ENCODE measurements at regions not wholly inside any gene's neighbourhood (a gene's known extent, or its start where the extent isn't known, plus 50 kb on each side); places are given as distances from the start of the nearest gene placed in this dataset.

- no peak for DNase-seq
- no peaks in the 10 kb centered on the region for H3K27me3 ChIP-seq
- peaks cover 0 to 5% of the 10 kb centered on the region in 2 donors for H3K4me1 ChIP-seq
- H3K4me3 ChIP-seq (replicated peaks in 1 of 3) = no peak overlapping the region
- H3K27ac ChIP-seq = no peak overlapping the region
- intact Hi-C loops (cut with DNase I) = no loop called here
- WGBS, 2 donors = 100% methylated on average over 1 of the region's 1 CpG
- H3K36me3 ChIP-seq = no peaks in the 10 kb centered on the region
- H3K9me3 ChIP-seq = no peaks in the 10 kb centered on the region
- TF ChIP-seq POLR2A (IDR thresholded peaks at IDR 0.05) = no peak
- no peak for TF ChIP-seq CTCF (IDR thresholded peaks at IDR 0.05)
These were observed 175.4 kb upstream of the PELI2 start for GRCh38 chr14:55942826-55943225.

GRCh38 chr14:55944757-55945156, 173.5 kb upstream of the PELI2 start:
- H3K27ac ChIP-seq = no peak overlapping the region
- H3K27me3 ChIP-seq = no peaks in the 10 kb centered on the region
- 80 to 87% methylated on average over 3 of the region's 3 CpGs for WGBS, 2 donors
- intact Hi-C loops (cut with DNase I) = no loop called here
- H3K4me3 ChIP-seq (replicated peaks in 1 of 3) = no peak overlapping the region
- TF ChIP-seq CTCF (IDR thresholded peaks at IDR 0.05) (no peak), POLR2A (IDR thresholded peaks at IDR 0.05) (no peak)
- H3K36me3 ChIP-seq = no peaks in the 10 kb centered on the region
- H3K4me1 ChIP-seq = no peaks in the 10 kb centered on the region
- no peaks in the 10 kb centered on the region for H3K9me3 ChIP-seq
- DNase-seq = no peak

GRCh38 chr14:55946231-55946630, 172.0 kb upstream of the PELI2 start:
- intact Hi-C loops (cut with DNase I) = no loop called here
- no peaks in the 10 kb centered on the region for H3K36me3 ChIP-seq
- WGBS, 2 donors = 86 to 93% methylated on average over 2 of the region's 2 CpGs
- DNase-seq = no peak
- H3K27ac ChIP-seq = no peak overlapping the region
- no peaks in the 10 kb centered on the region for H3K27me3 ChIP-seq
- no peaks in the 10 kb centered on the region for H3K9me3 ChIP-seq
- no peaks in the 10 kb centered on the region for H3K4me1 ChIP-seq
- TF ChIP-seq CTCF (IDR thresholded peaks at IDR 0.05) (no peak), POLR2A (IDR thresholded peaks at IDR 0.05) (no peak)
- H3K4me3 ChIP-seq (replicated peaks in 1 of 3) = no peak overlapping the region

- Histone ChIP-seq H3K27me3 (no peaks in the 10 kb centered on the region), H3K27ac (no peak overlapping the region), H3K9me3 (no peaks in the 10 kb centered on the region), H3K4me3 (replicated peaks in 1 of 3) (no peak overlapping the region), H3K4me1 (no peaks in the 10 kb centered on the region), H3K36me3 (no peaks in the 10 kb centered on the region)
- TF ChIP-seq CTCF (IDR thresholded peaks at IDR 0.05) (no peak), POLR2A (IDR thresholded peaks at IDR 0.05) (no peak)
- WGBS, 2 donors = 81 to 82% methylated on average over 3 of the region's 3 CpGs
- DNase-seq = no peak
- intact Hi-C loops (cut with DNase I) = no loop called here
These were observed 169.8 kb upstream of the PELI2 start for GRCh38 chr14:55948399-55948798.

GRCh38 chr14:55949708-55950107, 168.5 kb upstream of the PELI2 start:
- intact Hi-C loops (cut with DNase I) = no loop called here
- WGBS, 2 donors = 86 to 91% methylated on average over 3 of the region's 3 CpGs
- no peak for TF ChIP-seq POLR2A (IDR thresholded peaks at IDR 0.05)
- no peak for TF ChIP-seq CTCF (IDR thresholded peaks at IDR 0.05)

More at GRCh38 chr14:55949708-55950107, 168.5 kb upstream of the PELI2 start:
- Histone ChIP-seq H3K4me1 (no peaks in the 10 kb centered on the region), H3K27ac (no peak overlapping the region), H3K4me3 (replicated peaks in 1 of 3) (no peak overlapping the region), H3K27me3 (no peaks in the 10 kb centered on the region), H3K9me3 (no peaks in the 10 kb centered on the region), H3K36me3 (no peaks in the 10 kb centered on the region)
- no peak for DNase-seq

All from thyroid gland (tissue), 4 donors.